ENCODE measurements at regions not wholly inside any gene's neighbourhood (a gene's known extent, or its start where the extent isn't known, plus 50 kb on each side); places are given as distances from the start of the nearest gene placed in this dataset.

DNA sequence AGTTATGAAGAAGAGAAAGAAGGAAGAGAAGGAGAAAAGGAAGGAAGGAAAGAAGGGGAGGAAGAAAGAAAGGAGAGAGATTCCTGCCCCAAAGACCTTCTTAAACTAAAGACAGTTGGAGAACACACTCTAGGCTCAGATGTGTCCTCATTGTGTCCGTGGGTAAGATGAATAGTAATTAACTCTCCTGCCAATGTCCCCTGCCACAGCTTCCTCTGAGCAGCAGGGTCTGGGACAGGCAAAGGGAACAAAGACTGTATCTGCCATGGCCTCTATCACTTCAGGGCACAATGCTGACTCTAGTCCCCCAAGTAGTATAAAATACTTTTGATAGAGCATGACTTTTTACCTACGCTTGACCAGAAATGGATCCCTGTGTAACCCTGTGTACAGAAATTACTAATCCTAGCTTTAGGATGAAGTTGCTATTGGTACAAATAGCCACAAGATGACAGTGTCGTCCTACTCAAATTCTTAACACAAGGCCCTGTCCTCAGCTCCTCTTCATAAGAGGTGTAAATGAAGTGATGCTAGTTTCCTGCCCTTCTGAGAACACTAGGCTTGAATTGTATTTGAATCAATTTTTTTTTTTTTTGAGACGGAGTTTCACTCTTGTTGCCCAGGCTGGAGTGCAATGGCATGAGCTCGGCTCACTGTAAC, 186.2 kb upstream of the GPR12 start:
- Histone ChIP-seq H3K4me3 (ENCODE audit: severe bottlenecking) (no peak overlapping the region), H3K9me3 (ENCODE audit: severe bottlenecking) (no peaks in the 10 kb centered on the region), H3K27ac (ENCODE audit: poor library complexity, severe bottlenecking) (no peak overlapping the region), H3K27me3 (ENCODE audit: insufficient read depth, poor library complexity, severe bottlenecking) (no peaks in the 10 kb centered on the region), H3K36me3 (ENCODE audit: low read depth) (no peaks in the 10 kb centered on the region), H3K4me1 (ENCODE audit: insufficient read depth, poor library complexity, severe bottlenecking) (no peaks in the 10 kb centered on the region)
- ATAC-seq (ENCODE audit: low read depth): peak; percentile 71; the same call in 2 of the 3 replicates
- no peak for DNase-seq (ENCODE audit: low spot score)
- TF ChIP-seq, protein P1, sequence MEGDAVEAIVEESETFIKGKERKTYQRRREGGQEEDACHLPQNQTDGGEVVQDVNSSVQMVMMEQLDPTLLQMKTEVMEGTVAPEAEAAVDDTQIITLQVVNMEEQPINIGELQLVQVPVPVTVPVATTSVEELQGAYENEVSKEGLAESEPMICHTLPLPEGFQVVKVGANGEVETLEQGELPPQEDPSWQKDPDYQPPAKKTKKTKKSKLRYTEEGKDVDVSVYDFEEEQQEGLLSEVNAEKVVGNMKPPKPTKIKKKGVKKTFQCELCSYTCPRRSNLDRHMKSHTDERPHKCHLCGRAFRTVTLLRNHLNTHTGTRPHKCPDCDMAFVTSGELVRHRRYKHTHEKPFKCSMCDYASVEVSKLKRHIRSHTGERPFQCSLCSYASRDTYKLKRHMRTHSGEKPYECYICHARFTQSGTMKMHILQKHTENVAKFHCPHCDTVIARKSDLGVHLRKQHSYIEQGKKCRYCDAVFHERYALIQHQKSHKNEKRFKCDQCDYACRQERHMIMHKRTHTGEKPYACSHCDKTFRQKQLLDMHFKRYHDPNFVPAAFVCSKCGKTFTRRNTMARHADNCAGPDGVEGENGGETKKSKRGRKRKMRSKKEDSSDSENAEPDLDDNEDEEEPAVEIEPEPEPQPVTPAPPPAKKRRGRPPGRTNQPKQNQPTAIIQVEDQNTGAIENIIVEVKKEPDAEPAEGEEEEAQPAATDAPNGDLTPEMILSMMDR (IDR thresholded peaks at IDR 0.05; ENCODE audit: poor library complexity, severe bottlenecking): peak; percentile 76

DNA sequence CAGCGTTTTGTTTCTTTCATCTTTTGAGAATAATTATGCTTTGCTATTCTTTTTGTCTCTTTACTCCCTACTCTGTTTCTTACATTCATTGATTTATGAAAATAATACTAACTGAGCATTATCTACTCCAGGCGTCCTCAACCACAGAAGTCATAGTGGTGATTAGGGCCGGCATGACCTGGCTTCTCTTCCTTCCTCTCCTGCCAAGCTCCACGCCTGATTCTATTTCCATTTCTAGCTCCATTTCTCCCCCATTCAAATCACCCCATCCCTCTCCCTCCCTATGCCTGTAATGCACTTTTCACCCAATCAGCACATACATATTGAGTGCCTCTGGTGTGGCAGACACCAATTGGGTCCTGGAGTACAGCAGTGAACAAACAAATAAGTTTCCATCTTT, 183.2 kb upstream of the GPR12 start:
- Histone ChIP-seq H3K4me1 (ENCODE audit: insufficient read depth, poor library complexity, severe bottlenecking) (no peaks in the 10 kb centered on the region), H3K9me3 (ENCODE audit: severe bottlenecking) (no peaks in the 10 kb centered on the region), H3K27me3 (ENCODE audit: insufficient read depth, poor library complexity, severe bottlenecking) (no peaks in the 10 kb centered on the region), H3K27ac (ENCODE audit: poor library complexity, severe bottlenecking) (no peak overlapping the region), H3K4me3 (ENCODE audit: severe bottlenecking) (no peak overlapping the region), H3K36me3 (ENCODE audit: low read depth) (no peaks in the 10 kb centered on the region)
- ATAC-seq (ENCODE audit: low read depth): no peak
- TF ChIP-seq, protein P1 (IDR thresholded peaks at IDR 0.05; ENCODE audit: poor library complexity, severe bottlenecking): no peak
- DNase-seq (ENCODE audit: low spot score): no peak

DNA sequence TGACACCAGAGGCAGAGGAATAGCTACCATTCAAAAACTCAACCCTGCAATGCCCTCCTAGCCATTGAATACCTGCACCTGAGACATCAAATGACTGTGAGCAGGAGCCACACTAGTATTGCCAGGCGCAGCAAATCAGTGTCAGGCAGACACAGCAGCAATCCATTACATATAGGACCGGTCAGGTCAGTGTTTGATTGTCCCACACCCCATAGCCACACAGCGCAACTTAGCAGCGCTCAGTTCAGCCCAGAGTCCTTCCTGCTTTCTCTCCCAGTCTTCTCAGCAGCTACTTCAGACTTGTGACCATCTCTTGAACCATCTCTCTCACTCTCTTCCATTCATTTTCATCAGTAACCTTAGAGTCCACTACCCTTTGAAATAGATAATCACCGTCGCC, 181.6 kb upstream of the GPR12 start:
- ATAC-seq (ENCODE audit: low read depth): no peak
- H3K27ac ChIP-seq (ENCODE audit: poor library complexity, severe bottlenecking): no peak overlapping the region
- TF ChIP-seq, protein P1 (IDR thresholded peaks at IDR 0.05; ENCODE audit: poor library complexity, severe bottlenecking): no peak

DNA sequence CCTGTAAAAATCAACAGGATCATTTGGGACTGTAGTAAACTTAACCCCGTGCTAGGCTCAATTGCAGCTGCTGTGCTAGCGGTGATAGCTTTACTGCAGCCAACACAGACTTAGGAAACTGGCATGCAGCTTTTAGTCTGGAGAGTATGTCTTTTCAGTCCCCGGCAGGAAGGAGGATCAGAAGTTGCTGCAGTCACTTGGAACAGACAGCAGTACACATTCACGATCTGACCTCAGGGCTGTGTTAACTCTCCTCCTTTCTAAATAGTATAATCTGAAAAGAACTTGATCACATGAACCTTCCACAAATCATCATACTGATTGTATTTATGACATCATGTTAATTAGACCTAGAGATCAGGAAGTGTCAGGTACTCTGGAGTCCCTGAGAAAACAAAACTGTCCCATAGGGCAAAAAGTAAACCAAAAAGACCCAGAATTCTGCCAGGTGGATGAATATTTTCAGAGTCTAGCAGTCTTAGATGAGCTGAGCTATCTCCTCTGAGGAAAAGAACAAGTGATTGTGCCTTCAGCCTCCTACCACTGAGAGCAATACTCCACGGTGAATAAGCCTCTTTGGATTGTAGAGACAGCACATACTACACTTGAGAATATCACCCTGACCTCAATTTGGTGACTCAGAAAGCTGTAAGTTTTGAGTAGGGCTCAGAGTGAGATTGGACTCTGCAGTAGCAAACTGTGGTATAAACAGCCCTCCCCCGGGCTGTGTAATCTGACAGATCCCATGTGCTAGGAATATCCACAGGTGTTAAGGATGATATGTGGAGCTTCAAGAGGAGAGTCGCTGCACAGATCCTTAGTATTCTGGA, 181.0 kb upstream of the GPR12 start:
- no peaks in the 10 kb centered on the region for H3K9me3 ChIP-seq (ENCODE audit: severe bottlenecking)
- DNase-seq (ENCODE audit: low spot score) (no peak), ATAC-seq (ENCODE audit: low read depth) (peak; percentile 75)
- H3K4me1 ChIP-seq (ENCODE audit: insufficient read depth, poor library complexity, severe bottlenecking): no peaks in the 10 kb centered on the region
- no peaks in the 10 kb centered on the region for H3K27me3 ChIP-seq (ENCODE audit: insufficient read depth, poor library complexity, severe bottlenecking)
- H3K27ac ChIP-seq (ENCODE audit: poor library complexity, severe bottlenecking): no peak overlapping the region
- no peaks in the 10 kb centered on the region for H3K36me3 ChIP-seq (ENCODE audit: low read depth)
- TF ChIP-seq, protein P1 (IDR thresholded peaks at IDR 0.05; ENCODE audit: poor library complexity, severe bottlenecking): no peak
- no peak overlapping the region for H3K4me3 ChIP-seq (ENCODE audit: severe bottlenecking)

More for the DNA sequence above, 181.6 kb upstream of the GPR12 start:
- Histone ChIP-seq H3K4me1 (ENCODE audit: insufficient read depth, poor library complexity, severe bottlenecking) (no peaks in the 10 kb centered on the region), H3K9me3 (ENCODE audit: severe bottlenecking) (no peaks in the 10 kb centered on the region), H3K27me3 (ENCODE audit: insufficient read depth, poor library complexity, severe bottlenecking) (no peaks in the 10 kb centered on the region), H3K4me3 (ENCODE audit: severe bottlenecking) (no peak overlapping the region), H3K36me3 (ENCODE audit: low read depth) (no peaks in the 10 kb centered on the region)
- DNase-seq (ENCODE audit: low spot score): no peak
